HAP-1 (cell line): ENCODE measurements at regions not wholly inside any gene's neighbourhood (a gene's known extent, or its start where the extent isn't known, plus 50 kb on each side); places are given as distances from the start of the nearest gene placed in this dataset.
"Not testable (repeated sequence)": the region's sequence is repeated elsewhere in the genome, so short reads cannot be mapped to it uniquely, and the experiment has no call there.

Experiments used
- DNase-seq, 2 experiments: peaks; one replicate each; pipeline ENCODE4 v3.0.0-alpha.2; 2016 to 2020; ENCODE audit warnings: low spot score in 2 of 2
- H3K27me3 ChIP-seq: fragments of 250-450 bp; sonication (Bioruptor Pico); 2 replicates; pipeline ENCODE4 v1.5.1; 2020; ENCODE audit warnings: low read depth, mild to moderate bottlenecking, moderate library complexity
- H3K36me3 ChIP-seq: fragments of 250-450 bp; sonication (Bioruptor Pico); replicated peaks from 2 replicates; pipeline ENCODE4 v1.5.1; 2020; ENCODE audit warnings: mild to moderate bottlenecking
- H3K4me1 ChIP-seq: fragments of 250-450 bp; sonication (Bioruptor Pico); 2 replicates; pipeline ENCODE4 v1.5.1; 2020; ENCODE audit warnings: mild to moderate bottlenecking
- H3K4me3 ChIP-seq: fragments of 250-450 bp; sonication (Bioruptor Pico); 2 replicates; pipeline ENCODE4 v1.5.1; 2020; ENCODE audit warnings: mild to moderate bottlenecking, moderate library complexity
- H3K9me3 ChIP-seq: fragments of 250-450 bp; sonication (Bioruptor Pico); 2 replicates; pipeline ENCODE4 v1.5.1; 2020; ENCODE audit warnings: mild to moderate bottlenecking, moderate library complexity
- in situ Hi-C: fragments of 300-500 bp; cut with MboI; formaldehyde crosslinking; loops from 3 replicates; pipeline ENCODE4 v1.14.3; 2020; ENCODE audit warnings: low sequenced_read_pairs, inconsistent platforms, mixed read lengths

GRCh38 chr5:7305000-7305674 is 90.8 kb upstream of the ADCY2 start:
- DNase-seq, H3K27me3 ChIP-seq, H3K4me3 ChIP-seq, H3K9me3 ChIP-seq, H3K36me3 ChIP-seq, in situ Hi-C loops, H3K4me1 ChIP-seq: not testable (repeated sequence)

DNA sequence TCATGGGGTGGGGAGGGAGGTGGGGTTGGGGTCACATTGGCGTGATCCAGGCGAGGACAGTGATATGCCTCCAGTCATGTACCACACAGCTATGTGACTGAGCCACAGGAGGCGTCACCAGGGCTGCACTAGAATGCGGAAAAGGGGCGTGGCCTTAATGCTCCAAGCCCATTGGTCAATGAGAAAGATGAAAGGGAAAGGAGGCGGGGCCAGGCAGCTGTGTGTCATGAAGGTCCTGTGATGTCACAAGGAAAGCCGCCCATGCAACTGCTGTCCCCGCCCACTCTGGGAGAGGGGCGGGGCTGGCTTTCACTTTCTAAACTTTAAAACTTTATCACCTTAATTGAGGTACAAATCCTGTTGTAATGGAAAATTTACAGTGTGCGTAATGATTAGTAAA is 89.4 kb upstream of the ADCY2 start:
- H3K9me3 ChIP-seq, H3K4me1 ChIP-seq, in situ Hi-C loops, H3K4me3 ChIP-seq, H3K27me3 ChIP-seq, H3K36me3 ChIP-seq: not testable (repeated sequence)
- peak in 1 of 2 experiments; percentile 10 for DNase-seq

DNA sequence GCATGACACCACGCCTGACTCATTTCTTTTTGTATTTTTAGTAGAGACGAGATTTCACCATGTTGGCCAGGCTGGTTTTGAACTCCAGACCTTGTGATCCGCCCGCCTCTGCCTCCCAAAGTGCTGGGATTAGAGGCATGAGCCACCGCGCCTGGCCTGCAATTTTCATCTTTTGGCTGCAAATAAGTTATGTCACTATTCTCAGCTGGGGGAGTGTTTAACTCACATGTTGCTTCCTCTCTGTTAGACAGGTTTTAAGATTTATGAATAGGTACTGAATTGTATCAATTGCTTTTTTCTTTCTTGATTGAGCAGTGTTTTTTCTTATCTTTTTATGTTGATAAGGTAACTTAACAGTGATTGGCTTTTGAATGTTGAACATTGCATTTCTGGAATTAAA is 88.2 kb upstream of the ADCY2 start:
- H3K4me3 ChIP-seq, DNase-seq, H3K9me3 ChIP-seq, H3K27me3 ChIP-seq, in situ Hi-C loops, H3K4me1 ChIP-seq, H3K36me3 ChIP-seq: not testable (repeated sequence)

- H3K9me3 ChIP-seq, H3K4me1 ChIP-seq, in situ Hi-C loops, H3K27me3 ChIP-seq, H3K36me3 ChIP-seq, H3K4me3 ChIP-seq, DNase-seq: not testable (repeated sequence)
These were observed 86.2 kb upstream of the ADCY2 start for GRCh38 chr5:7309715-7310114.

GRCh38 chr5:7310656-7311055 is 85.3 kb upstream of the ADCY2 start:
- H3K36me3 ChIP-seq, in situ Hi-C loops, H3K27me3 ChIP-seq, DNase-seq, H3K9me3 ChIP-seq, H3K4me3 ChIP-seq, H3K4me1 ChIP-seq: not testable (repeated sequence)

DNA sequence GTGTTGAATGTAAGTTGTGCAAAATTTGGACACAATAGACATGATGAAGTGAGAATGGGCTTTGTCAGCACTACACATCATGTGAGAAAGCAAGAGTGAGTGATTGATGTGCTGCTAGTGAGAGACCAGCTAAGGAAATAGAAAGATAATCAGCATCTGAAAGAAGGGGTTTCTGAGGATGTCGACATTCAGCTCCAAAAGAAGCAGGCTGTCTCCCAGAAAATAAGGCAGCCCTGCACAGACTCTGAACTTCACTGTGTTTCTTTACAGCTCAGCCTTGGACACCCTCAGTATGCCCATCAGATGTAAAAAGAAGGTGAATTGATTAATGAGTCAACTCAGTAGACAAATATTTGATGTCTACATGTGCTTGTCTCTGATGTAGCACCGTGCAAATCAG is 80.8 kb upstream of the ADCY2 start:
- no peaks in the 10 kb centered on the region for H3K9me3 ChIP-seq

DNA sequence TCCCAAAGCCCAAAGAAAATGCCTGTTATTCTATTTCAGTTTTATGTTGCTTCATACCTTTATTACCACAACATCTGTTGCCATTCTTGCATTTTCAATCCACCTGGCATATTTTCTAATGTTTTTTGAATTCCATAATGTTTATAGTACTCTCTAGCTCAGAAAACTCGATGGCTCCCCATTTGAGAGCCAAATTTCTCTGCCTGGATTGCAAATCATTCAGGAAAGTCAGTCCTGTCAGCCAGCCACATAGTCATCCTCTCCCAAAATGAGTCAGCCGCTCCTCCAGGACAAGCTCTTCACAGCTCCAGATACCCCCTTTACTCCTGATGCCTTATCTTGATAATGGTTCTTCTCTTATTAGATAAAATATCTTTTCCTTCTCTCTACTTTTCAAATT is 78.2 kb upstream of the ADCY2 start:
- Histone ChIP-seq H3K36me3 (no peaks in the 10 kb centered on the region), H3K9me3 (no peaks in the 10 kb centered on the region), H3K27me3 (no peaks in the 10 kb centered on the region), H3K4me3 (no peak overlapping the region), H3K4me1 (no peaks in the 10 kb centered on the region)
- no peak for DNase-seq
- in situ Hi-C loops, result no loop called here

More for the DNA sequence above, 80.8 kb upstream of the ADCY2 start:
- no peak for DNase-seq
- H3K4me1 ChIP-seq, result no peaks in the 10 kb centered on the region
- H3K36me3 ChIP-seq, result no peaks in the 10 kb centered on the region
- in situ Hi-C loops, result no loop called here
- H3K4me3 ChIP-seq, result no peak overlapping the region
- H3K27me3 ChIP-seq, result no peaks in the 10 kb centered on the region

DNA sequence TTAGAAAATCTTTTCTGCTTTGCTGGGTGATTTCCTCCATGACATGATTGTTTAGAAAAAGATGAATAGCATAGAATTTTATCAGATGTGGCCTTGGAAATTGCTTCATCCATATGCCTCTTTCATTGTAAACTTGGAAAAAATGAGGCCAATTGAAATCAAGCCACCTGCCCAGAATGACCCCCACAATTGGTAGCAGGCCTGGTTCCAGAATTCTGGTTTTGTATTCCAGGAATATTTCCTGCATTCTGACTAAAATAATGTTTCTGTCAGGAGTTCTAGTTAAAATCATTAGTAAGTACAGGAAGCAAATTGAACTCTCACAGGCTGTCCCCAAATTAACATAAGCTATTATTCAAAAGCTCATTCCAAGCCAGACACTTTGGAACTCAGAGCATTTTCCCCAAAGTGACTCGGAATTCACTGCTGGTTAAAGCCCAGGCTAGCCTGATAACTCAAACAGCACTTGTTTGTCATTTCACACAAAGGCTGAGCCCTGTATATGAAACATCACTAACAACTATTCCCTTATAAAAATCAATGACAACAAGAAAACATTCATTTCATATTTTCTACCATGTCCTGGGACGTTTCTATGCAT is 75.1 kb upstream of the ADCY2 start:
- Histone ChIP-seq H3K27me3 (no peaks in the 10 kb centered on the region), H3K4me3 (no peak overlapping the region), H3K9me3 (no peaks in the 10 kb centered on the region), H3K36me3 (no peaks in the 10 kb centered on the region), H3K4me1 (no peaks in the 10 kb centered on the region)
- no peak for DNase-seq
- in situ Hi-C loops, result no loop called here

DNA sequence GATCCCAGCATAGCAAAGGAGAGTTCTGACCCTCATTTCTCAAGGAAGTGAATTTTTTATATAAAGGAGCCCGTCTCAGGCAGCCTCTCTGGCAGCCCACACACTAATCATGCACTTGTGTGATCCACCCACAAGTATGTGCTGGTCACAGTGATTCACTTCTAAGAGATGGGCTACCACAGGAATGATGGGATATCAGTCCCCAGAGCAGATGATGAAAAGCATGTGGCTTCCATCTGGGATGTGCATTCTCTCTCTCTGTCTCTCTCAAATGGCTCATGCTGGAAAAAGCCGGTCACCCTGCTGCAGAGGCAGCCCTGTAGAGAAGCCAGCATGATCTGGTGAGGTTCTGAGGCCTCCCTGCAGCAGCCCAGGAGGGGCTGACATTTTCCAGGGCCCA is 74.2 kb upstream of the ADCY2 start:
- in situ Hi-C loops, result no loop called here
- no peaks in the 10 kb centered on the region for H3K9me3 ChIP-seq
- no peaks in the 10 kb centered on the region for H3K36me3 ChIP-seq
- H3K4me3 ChIP-seq, result no peak overlapping the region
- DNase-seq, result no peak
- no peaks in the 10 kb centered on the region for H3K27me3 ChIP-seq
- H3K4me1 ChIP-seq, result no peaks in the 10 kb centered on the region

GRCh38 chr5:7324919-7325318 is 71.0 kb upstream of the ADCY2 start:
- Histone ChIP-seq H3K9me3 (no peaks in the 10 kb centered on the region), H3K4me3 (no peak overlapping the region), H3K27me3 (no peaks in the 10 kb centered on the region), H3K36me3 (no peaks in the 10 kb centered on the region), H3K4me1 (no peaks in the 10 kb centered on the region)
- DNase-seq, result no peak
- in situ Hi-C loops, result no loop called here

GRCh38 chr5:7325975-7326913 is 69.7 kb upstream of the ADCY2 start:
- in situ Hi-C loops, result no loop called here
- DNase-seq, result no peak
- Histone ChIP-seq H3K36me3 (no peaks in the 10 kb centered on the region), H3K9me3 (no peaks in the 10 kb centered on the region), H3K4me3 (no peak overlapping the region), H3K4me1 (no peaks in the 10 kb centered on the region), H3K27me3 (no peaks in the 10 kb centered on the region)

- no peaks in the 10 kb centered on the region for H3K27me3 ChIP-seq
- DNase-seq, result no peak
- in situ Hi-C loops, result no loop called here
- H3K36me3 ChIP-seq, result no peaks in the 10 kb centered on the region
- H3K9me3 ChIP-seq, result no peaks in the 10 kb centered on the region
- no peak overlapping the region for H3K4me3 ChIP-seq
- H3K4me1 ChIP-seq, result no peaks in the 10 kb centered on the region
These were observed 66.8 kb upstream of the ADCY2 start for GRCh38 chr5:7329141-7329540.

DNA sequence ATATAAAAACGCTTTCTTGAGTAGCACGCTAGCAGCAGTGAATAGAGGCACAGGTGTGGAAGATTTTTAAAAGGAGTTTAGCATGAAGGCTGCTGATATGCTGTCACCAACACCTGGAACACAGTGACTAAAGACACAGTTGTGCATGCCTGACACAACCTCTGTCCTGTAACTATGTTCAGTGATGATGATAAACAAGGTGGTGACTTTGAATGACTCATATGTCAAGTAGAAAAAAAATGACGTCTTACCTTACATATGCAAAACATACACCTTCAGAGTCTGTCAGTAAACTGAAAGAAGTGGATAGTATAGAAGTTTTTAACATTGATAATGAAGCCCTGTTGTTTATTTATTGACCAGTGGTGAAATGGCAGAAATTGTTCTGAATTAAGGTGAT is 66.2 kb upstream of the ADCY2 start:
- Histone ChIP-seq H3K4me3 (no peak overlapping the region), H3K4me1 (no peaks in the 10 kb centered on the region), H3K36me3 (no peaks in the 10 kb centered on the region), H3K9me3 (no peaks in the 10 kb centered on the region), H3K27me3 (no peaks in the 10 kb centered on the region)
- in situ Hi-C loops, result no loop called here
- DNase-seq, result no peak

DNA sequence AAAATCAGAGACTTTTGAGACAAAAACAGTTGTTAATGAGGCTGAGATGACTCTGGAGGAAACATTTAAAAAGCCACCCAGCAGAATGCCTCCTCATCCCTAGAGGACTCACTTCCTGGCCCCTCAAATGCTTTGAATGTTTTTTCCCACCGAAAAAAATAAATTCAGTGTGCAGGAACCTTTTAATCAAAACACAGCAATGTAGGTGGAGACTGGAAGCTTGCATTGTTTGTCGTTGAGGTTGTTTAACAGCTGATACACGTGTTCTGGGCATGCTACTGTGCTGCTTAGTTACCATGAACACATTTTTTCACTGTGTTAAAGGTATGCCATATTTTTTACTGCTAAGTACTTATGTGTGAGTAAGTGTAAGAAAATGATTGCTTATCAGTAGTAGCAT is 65.7 kb upstream of the ADCY2 start:
- Histone ChIP-seq H3K4me3 (no peak overlapping the region), H3K9me3 (no peaks in the 10 kb centered on the region), H3K36me3 (no peaks in the 10 kb centered on the region), H3K27me3 (no peaks in the 10 kb centered on the region), H3K4me1 (no peaks in the 10 kb centered on the region)
- in situ Hi-C loops, result no loop called here
- no peak for DNase-seq
